ENCODE measurements at regions not wholly inside any gene's neighbourhood (a gene's known extent, or its start where the extent isn't known, plus 50 kb on each side); places are given as distances from the start of the nearest gene placed in this dataset.

DNA sequence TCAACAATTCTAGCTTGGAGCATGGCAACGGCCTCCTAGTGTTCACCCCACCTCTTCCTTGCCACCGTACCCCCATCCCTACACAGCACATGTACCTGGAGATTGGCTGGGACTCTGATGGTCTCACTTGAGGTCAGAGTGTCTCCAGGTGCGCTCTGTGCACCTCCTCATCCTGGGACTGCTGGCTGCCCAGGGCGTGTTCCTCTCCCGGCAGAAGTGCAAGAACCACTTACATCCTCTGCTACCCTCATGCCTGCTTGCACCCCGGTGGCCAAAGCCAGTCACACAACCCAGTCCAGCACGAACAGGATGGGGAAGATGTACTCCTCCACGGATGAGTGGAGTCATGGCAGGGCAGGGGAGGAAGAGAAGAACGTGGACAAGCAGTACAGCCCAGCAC lies 151.5 kb downstream of the ASB1 start:
- H3K79me2 ChIP-seq (ENCODE audit: insufficient read depth): no peaks in the 10 kb centered on the region
- no peaks in the 10 kb centered on the region for H3K4me1 ChIP-seq (ENCODE audit: control insufficient read depth in 1 of 2, insufficient read depth in 2 of 2, low read depth in 1 of 2, low read length in 1 of 2)
- H3K36me3 ChIP-seq (replicated peaks in 1 of 2; ENCODE audit: control insufficient read depth in 1 of 2, insufficient read depth in 2 of 2, low read length in 1 of 2): no peaks in the 10 kb centered on the region
- no peaks in the 10 kb centered on the region for H4K20me1 ChIP-seq (ENCODE audit: insufficient read depth)
- no peaks in the 10 kb centered on the region for H3K9me3 ChIP-seq
- no peaks in the 10 kb centered on the region for H3K9me2 ChIP-seq
- TF ChIP-seq TCF12 (IDR thresholded peaks at IDR 0.05) (no peak), POLR2AphosphoS5 (IDR thresholded peaks at IDR 0.05; ENCODE audit: low read depth, low read length) (no peak), TEAD4 (IDR thresholded peaks at IDR 0.05; ENCODE audit: borderline replicate concordance, insufficient read depth) (no peak), RCOR1 (IDR thresholded peaks at IDR 0.05; ENCODE audit: low read length) (no peak), FOXJ3 (CRISPR knock-in tag; IDR thresholded peaks at IDR 0.05) (no peak), EP300 (IDR thresholded peaks at IDR 0.05; ENCODE audit: borderline replicate concordance in 1 of 2, low read depth in 1 of 2, low read length in 1 of 2) (no peak), EZH2phosphoT487 (IDR thresholded peaks at IDR 0.05; ENCODE audit: borderline replicate concordance, low read depth) (no peak), RFX5 (IDR thresholded peaks at IDR 0.05; ENCODE audit: low read length) (no peak), NRF1 (IDR thresholded peaks at IDR 0.05; ENCODE audit: low read depth, low read length) (no peak), RAD21 (IDR thresholded peaks at IDR 0.05; ENCODE audit: low read length) (no peak), TAF1 (IDR thresholded peaks at IDR 0.05; ENCODE audit: borderline replicate concordance, low read depth, low read length) (no peak), MEF2A (IDR thresholded peaks at IDR 0.05; ENCODE audit: borderline replicate concordance, low read depth) (no peak), NFIC (IDR thresholded peaks at IDR 0.05; ENCODE audit: borderline replicate concordance) (no peak), ELF1 (IDR thresholded peaks at IDR 0.05) (no peak), FOXM1 (IDR thresholded peaks at IDR 0.05; ENCODE audit: low read depth) (no peak), CHD2 (IDR thresholded peaks at IDR 0.05; ENCODE audit: low read length, partially characterized antibody) (no peak)
- TF ChIP-seq, protein P1, sequence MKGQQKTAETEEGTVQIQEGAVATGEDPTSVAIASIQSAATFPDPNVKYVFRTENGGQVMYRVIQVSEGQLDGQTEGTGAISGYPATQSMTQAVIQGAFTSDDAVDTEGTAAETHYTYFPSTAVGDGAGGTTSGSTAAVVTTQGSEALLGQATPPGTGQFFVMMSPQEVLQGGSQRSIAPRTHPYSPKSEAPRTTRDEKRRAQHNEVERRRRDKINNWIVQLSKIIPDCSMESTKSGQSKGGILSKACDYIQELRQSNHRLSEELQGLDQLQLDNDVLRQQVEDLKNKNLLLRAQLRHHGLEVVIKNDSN (IDR thresholded peaks at IDR 0.05; ENCODE audit: borderline replicate concordance, low read depth): no peak
- no peak overlapping the region for H3K9ac ChIP-seq
- H3K27me3 ChIP-seq (ENCODE audit: insufficient read depth): peaks cover 4% of the 10 kb centered on the region; the same call in 1 of the 2 replicates
- no peak overlapping the region for H3K4me3 ChIP-seq (ENCODE audit: low read depth in 2 of 2, low read length in 1 of 2)
- WGBS (ENCODE audit: low lambda C conversion rate): 35% methylated on average over 9 of the region's 9 CpGs
- no peak for DNase-seq
- ChIA-PET POLR2A (no interaction called here), CTCF (no interaction called here)
- H3F3A ChIP-seq (replicated peaks; ENCODE audit: insufficient read depth): no peaks in the 10 kb centered on the region
- no peak overlapping the region for H2AFZ ChIP-seq (ENCODE audit: low read depth)
- H3K4me2 ChIP-seq: no peak overlapping the region
- H3K27ac ChIP-seq (ENCODE audit: low read depth in 2 of 2, low read length in 1 of 2): no peak overlapping the region

DNA sequence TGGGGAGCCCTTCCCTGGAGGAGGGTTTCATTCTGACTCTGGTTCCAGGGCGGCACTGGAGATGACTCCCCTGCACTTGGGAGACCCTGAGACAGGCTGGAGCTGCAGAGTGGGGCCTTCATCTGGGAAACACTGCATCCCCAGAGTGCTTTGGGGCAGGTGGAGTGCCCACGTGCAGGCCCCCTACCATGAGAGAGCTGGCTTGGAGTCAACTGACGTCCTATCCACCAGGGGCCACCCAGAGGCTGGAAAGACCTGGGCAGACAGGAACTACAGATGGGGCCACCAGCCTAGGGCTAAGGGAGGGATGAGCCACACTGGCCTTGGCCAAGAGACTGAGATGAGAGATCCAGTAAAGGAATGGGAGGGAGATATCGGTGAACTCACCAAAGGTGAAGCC lies 153.8 kb downstream of the ASB1 start:
- Histone ChIP-seq H3K27me3 (ENCODE audit: insufficient read depth) (peaks cover 4% of the 10 kb centered on the region; the same call in 1 of the 2 replicates), H2AFZ (ENCODE audit: low read depth) (no peak overlapping the region), H3K4me2 (no peak overlapping the region), H3K9ac (no peak overlapping the region), H3F3A (replicated peaks; ENCODE audit: insufficient read depth) (no peaks in the 10 kb centered on the region), H4K20me1 (ENCODE audit: insufficient read depth) (no peaks in the 10 kb centered on the region), H3K9me2 (no peaks in the 10 kb centered on the region), H3K4me1 (ENCODE audit: control insufficient read depth in 1 of 2, insufficient read depth in 2 of 2, low read depth in 1 of 2, low read length in 1 of 2) (no peaks in the 10 kb centered on the region), H3K9me3 (no peaks in the 10 kb centered on the region), H3K79me2 (ENCODE audit: insufficient read depth) (no peaks in the 10 kb centered on the region), H3K4me3 (ENCODE audit: low read depth in 2 of 2, low read length in 1 of 2) (no peak overlapping the region), H3K27ac (ENCODE audit: low read depth in 2 of 2, low read length in 1 of 2) (no peak overlapping the region), H3K36me3 (replicated peaks in 1 of 2; ENCODE audit: control insufficient read depth in 1 of 2, insufficient read depth in 2 of 2, low read length in 1 of 2) (no peaks in the 10 kb centered on the region)
- TF ChIP-seq SIN3A (IDR thresholded peaks at IDR 0.05; ENCODE audit: borderline replicate concordance, low read depth, low read length): no peak
- TF ChIP-seq, protein P1 (IDR thresholded peaks at IDR 0.05; ENCODE audit: borderline replicate concordance, low read depth): no peak
- TF ChIP-seq, protein P2, sequence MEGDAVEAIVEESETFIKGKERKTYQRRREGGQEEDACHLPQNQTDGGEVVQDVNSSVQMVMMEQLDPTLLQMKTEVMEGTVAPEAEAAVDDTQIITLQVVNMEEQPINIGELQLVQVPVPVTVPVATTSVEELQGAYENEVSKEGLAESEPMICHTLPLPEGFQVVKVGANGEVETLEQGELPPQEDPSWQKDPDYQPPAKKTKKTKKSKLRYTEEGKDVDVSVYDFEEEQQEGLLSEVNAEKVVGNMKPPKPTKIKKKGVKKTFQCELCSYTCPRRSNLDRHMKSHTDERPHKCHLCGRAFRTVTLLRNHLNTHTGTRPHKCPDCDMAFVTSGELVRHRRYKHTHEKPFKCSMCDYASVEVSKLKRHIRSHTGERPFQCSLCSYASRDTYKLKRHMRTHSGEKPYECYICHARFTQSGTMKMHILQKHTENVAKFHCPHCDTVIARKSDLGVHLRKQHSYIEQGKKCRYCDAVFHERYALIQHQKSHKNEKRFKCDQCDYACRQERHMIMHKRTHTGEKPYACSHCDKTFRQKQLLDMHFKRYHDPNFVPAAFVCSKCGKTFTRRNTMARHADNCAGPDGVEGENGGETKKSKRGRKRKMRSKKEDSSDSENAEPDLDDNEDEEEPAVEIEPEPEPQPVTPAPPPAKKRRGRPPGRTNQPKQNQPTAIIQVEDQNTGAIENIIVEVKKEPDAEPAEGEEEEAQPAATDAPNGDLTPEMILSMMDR (IDR thresholded peaks at IDR 0.05): no peak
- TF ChIP-seq ELF1 (IDR thresholded peaks at IDR 0.05): no peak
- ChIA-PET CTCF (interaction anchor here (1.0 to 1.2 kb wide), 2 partner anchors 16 to 67 kb away, joined by 3 read pairs; no protein-coding TSS in a partner anchor), POLR2A (no interaction called here)
- WGBS (ENCODE audit: low lambda C conversion rate): 67% methylated on average over 3 of the region's 4 CpGs
- no peak for DNase-seq

Data from SK-N-SH (cell line).